ENCODE measurements at regions not wholly inside any gene's neighbourhood (a gene's known extent, or its start where the extent isn't known, plus 50 kb on each side); places are given as distances from the start of the nearest gene placed in this dataset.

DNA sequence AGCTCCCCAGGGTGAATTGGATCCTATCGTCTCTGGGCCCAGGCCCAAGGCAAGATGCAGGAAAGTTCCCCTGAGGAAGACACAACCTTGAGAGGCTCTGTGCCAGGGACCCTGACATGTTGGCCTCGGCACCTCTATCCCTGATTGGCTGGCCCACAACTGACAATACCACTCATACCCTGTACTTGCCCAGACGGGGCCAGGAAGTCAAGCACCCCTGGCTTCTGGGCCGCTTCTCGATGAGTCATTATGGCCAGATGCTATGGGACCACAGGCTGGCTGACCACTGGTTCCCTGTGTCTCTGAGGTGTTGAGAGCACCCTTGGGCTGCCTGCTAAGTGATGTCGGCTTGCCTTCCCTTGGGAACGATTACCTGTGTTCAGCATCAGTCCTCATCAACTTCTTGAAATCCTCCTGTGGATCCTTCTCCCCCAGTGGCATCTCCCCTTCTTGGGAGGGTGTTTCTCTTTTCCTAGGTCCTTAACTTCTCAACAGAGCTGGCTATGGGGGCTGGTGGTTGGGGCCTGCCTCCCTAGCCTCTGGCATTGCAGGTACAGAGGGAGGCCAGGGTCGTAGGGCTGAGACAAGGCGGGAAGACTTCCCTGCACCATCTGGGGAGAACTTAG lies 54.5 kb upstream of the MAMLD1 start:
- TF ChIP-seq, protein P1, sequence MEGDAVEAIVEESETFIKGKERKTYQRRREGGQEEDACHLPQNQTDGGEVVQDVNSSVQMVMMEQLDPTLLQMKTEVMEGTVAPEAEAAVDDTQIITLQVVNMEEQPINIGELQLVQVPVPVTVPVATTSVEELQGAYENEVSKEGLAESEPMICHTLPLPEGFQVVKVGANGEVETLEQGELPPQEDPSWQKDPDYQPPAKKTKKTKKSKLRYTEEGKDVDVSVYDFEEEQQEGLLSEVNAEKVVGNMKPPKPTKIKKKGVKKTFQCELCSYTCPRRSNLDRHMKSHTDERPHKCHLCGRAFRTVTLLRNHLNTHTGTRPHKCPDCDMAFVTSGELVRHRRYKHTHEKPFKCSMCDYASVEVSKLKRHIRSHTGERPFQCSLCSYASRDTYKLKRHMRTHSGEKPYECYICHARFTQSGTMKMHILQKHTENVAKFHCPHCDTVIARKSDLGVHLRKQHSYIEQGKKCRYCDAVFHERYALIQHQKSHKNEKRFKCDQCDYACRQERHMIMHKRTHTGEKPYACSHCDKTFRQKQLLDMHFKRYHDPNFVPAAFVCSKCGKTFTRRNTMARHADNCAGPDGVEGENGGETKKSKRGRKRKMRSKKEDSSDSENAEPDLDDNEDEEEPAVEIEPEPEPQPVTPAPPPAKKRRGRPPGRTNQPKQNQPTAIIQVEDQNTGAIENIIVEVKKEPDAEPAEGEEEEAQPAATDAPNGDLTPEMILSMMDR (IDR thresholded peaks at IDR 0.05) = no peak
- TF ChIP-seq POLR2AphosphoS5 (IDR thresholded peaks at IDR 0.05) (no peak), POLR2A (IDR thresholded peaks at IDR 0.05) (no peak)
